ENCODE measurements at regions not wholly inside any gene's neighbourhood (a gene's known extent, or its start where the extent isn't known, plus 50 kb on each side); places are given as distances from the start of the nearest gene placed in this dataset.
"Not testable (repeated sequence)": the region's sequence is repeated elsewhere in the genome, so short reads cannot be mapped to it uniquely, and the experiment has no call there.

- dilution Hi-C loops (cut with MboI; ENCODE audit: extremely low pct_ligation_motif_present, low sequenced_read_pairs); H3K4me2 ChIP-seq (ENCODE audit: control insufficient read depth, extremely low read depth, insufficient read depth, low read depth, low read length): not testable (repeated sequence)
These were observed 3082.3 kb downstream of the RPIA start for GRCh38 chr2:91773810-91774209.

GRCh38 chr2:91775193-91775592 is 3083.7 kb downstream of the RPIA start:
- H3K4me1 ChIP-seq (ENCODE audit: control insufficient read depth, extremely low read depth, insufficient read depth, low read length); H3K9me1 ChIP-seq (ENCODE audit: control insufficient read depth, extremely low read depth, insufficient read depth, low read length); H3K36me3 ChIP-seq (ENCODE audit: control insufficient read depth in 2 of 2, extremely low read depth in 1 of 2, insufficient read depth in 2 of 2, low read length in 2 of 2); H3K9me3 ChIP-seq (ENCODE audit: control insufficient read depth, low read depth, low read length); H3K27ac ChIP-seq (ENCODE audit: control insufficient read depth, insufficient read depth, low read length); H3K9ac ChIP-seq (ENCODE audit: control insufficient read depth, extremely low read depth, insufficient read depth, low read length); DNase-seq (ENCODE audit: low read depth, low spot score); H3K4me3 ChIP-seq (ENCODE audit: control insufficient read depth in 2 of 3, extremely low read depth in 1 of 3, insufficient read depth in 2 of 3, low read depth in 1 of 3, low read length in 3 of 3); H3K27me3 ChIP-seq (ENCODE audit: control insufficient read depth, extremely low read depth, insufficient read depth, low read length); H2AFZ ChIP-seq (ENCODE audit: control insufficient read depth, low read length); H3K4me2 ChIP-seq (ENCODE audit: control insufficient read depth, extremely low read depth, insufficient read depth, low read depth, low read length); H3K79me2 ChIP-seq (ENCODE audit: control insufficient read depth, insufficient read depth, low read length); H4K20me1 ChIP-seq (ENCODE audit: control insufficient read depth, extremely low read depth, insufficient read depth, low read length); FAIRE-seq; dilution Hi-C loops (cut with MboI; ENCODE audit: extremely low pct_ligation_motif_present, low sequenced_read_pairs): not testable (repeated sequence)

More at GRCh38 chr2:91773810-91774209, 3082.3 kb downstream of the RPIA start:
- not testable (repeated sequence) for H4K20me1 ChIP-seq (ENCODE audit: control insufficient read depth, extremely low read depth, insufficient read depth, low read length); H3K27me3 ChIP-seq (ENCODE audit: control insufficient read depth, extremely low read depth, insufficient read depth, low read length); H3K9me3 ChIP-seq (ENCODE audit: control insufficient read depth, low read depth, low read length); FAIRE-seq; H3K9ac ChIP-seq (ENCODE audit: control insufficient read depth, extremely low read depth, insufficient read depth, low read length); H3K4me1 ChIP-seq (ENCODE audit: control insufficient read depth, extremely low read depth, insufficient read depth, low read length); H3K4me3 ChIP-seq (ENCODE audit: control insufficient read depth in 2 of 3, extremely low read depth in 1 of 3, insufficient read depth in 2 of 3, low read depth in 1 of 3, low read length in 3 of 3); DNase-seq (ENCODE audit: low read depth, low spot score); H3K27ac ChIP-seq (ENCODE audit: control insufficient read depth, insufficient read depth, low read length); H3K36me3 ChIP-seq (ENCODE audit: control insufficient read depth in 2 of 2, extremely low read depth in 1 of 2, insufficient read depth in 2 of 2, low read length in 2 of 2); H3K9me1 ChIP-seq (ENCODE audit: control insufficient read depth, extremely low read depth, insufficient read depth, low read length); H3K79me2 ChIP-seq (ENCODE audit: control insufficient read depth, insufficient read depth, low read length); H2AFZ ChIP-seq (ENCODE audit: control insufficient read depth, low read length)

- H3K79me2 ChIP-seq (ENCODE audit: control insufficient read depth, insufficient read depth, low read length); H3K27ac ChIP-seq (ENCODE audit: control insufficient read depth, insufficient read depth, low read length); H3K4me2 ChIP-seq (ENCODE audit: control insufficient read depth, extremely low read depth, insufficient read depth, low read depth, low read length); DNase-seq (ENCODE audit: low read depth, low spot score); H3K4me3 ChIP-seq (ENCODE audit: control insufficient read depth in 2 of 3, extremely low read depth in 1 of 3, insufficient read depth in 2 of 3, low read depth in 1 of 3, low read length in 3 of 3); H3K27me3 ChIP-seq (ENCODE audit: control insufficient read depth, extremely low read depth, insufficient read depth, low read length); H3K4me1 ChIP-seq (ENCODE audit: control insufficient read depth, extremely low read depth, insufficient read depth, low read length); H3K9me1 ChIP-seq (ENCODE audit: control insufficient read depth, extremely low read depth, insufficient read depth, low read length); H2AFZ ChIP-seq (ENCODE audit: control insufficient read depth, low read length); FAIRE-seq; H3K36me3 ChIP-seq (ENCODE audit: control insufficient read depth in 2 of 2, extremely low read depth in 1 of 2, insufficient read depth in 2 of 2, low read length in 2 of 2); H3K9ac ChIP-seq (ENCODE audit: control insufficient read depth, extremely low read depth, insufficient read depth, low read length); H4K20me1 ChIP-seq (ENCODE audit: control insufficient read depth, extremely low read depth, insufficient read depth, low read length); H3K9me3 ChIP-seq (ENCODE audit: control insufficient read depth, low read depth, low read length); dilution Hi-C loops (cut with MboI; ENCODE audit: extremely low pct_ligation_motif_present, low sequenced_read_pairs): not testable (repeated sequence)
These were observed 3088.9 kb downstream of the RPIA start for GRCh38 chr2:91780324-91780723.

GRCh38 chr2:91809391-91809790 is 3061.8 kb upstream of the TEKT4 start:
- H4K20me1 ChIP-seq (ENCODE audit: control insufficient read depth, extremely low read depth, insufficient read depth, low read length): not testable (repeated sequence)

More at GRCh38 chr2:91809391-91809790, 3061.8 kb upstream of the TEKT4 start:
- H3K4me3 ChIP-seq (ENCODE audit: control insufficient read depth in 2 of 3, extremely low read depth in 1 of 3, insufficient read depth in 2 of 3, low read depth in 1 of 3, low read length in 3 of 3): peak overlapping the region in 1 of 3 experiments; percentile 16
- H3K27ac ChIP-seq (ENCODE audit: control insufficient read depth, insufficient read depth, low read length); FAIRE-seq; H2AFZ ChIP-seq (ENCODE audit: control insufficient read depth, low read length); H3K27me3 ChIP-seq (ENCODE audit: control insufficient read depth, extremely low read depth, insufficient read depth, low read length); H3K9me1 ChIP-seq (ENCODE audit: control insufficient read depth, extremely low read depth, insufficient read depth, low read length); H3K9ac ChIP-seq (ENCODE audit: control insufficient read depth, extremely low read depth, insufficient read depth, low read length); H3K4me2 ChIP-seq (ENCODE audit: control insufficient read depth, extremely low read depth, insufficient read depth, low read depth, low read length); DNase-seq (ENCODE audit: low read depth, low spot score); H3K9me3 ChIP-seq (ENCODE audit: control insufficient read depth, low read depth, low read length); H3K4me1 ChIP-seq (ENCODE audit: control insufficient read depth, extremely low read depth, insufficient read depth, low read length); dilution Hi-C loops (cut with MboI; ENCODE audit: extremely low pct_ligation_motif_present, low sequenced_read_pairs); H3K36me3 ChIP-seq (ENCODE audit: control insufficient read depth in 2 of 2, extremely low read depth in 1 of 2, insufficient read depth in 2 of 2, low read length in 2 of 2); H3K79me2 ChIP-seq (ENCODE audit: control insufficient read depth, insufficient read depth, low read length): not testable (repeated sequence)

Measured in keratinocyte (primary cell).